K562 (cell line): ENCODE measurements at regions not wholly inside any gene's neighbourhood (a gene's known extent, or its start where the extent isn't known, plus 50 kb on each side); places are given as distances from the start of the nearest gene placed in this dataset.

Source experiments
- CUX1 ChIP-seq: fragments of 200-800 bp; sonication (Bioruptor generic); IDR thresholded peaks from 2 replicates; pipeline ENCODE4 v1.6.1; 2016; ENCODE audit warnings: missing genetic modification characterization, missing compliant biosample characterization
- KLF16 ChIP-seq: IDR thresholded peaks from 2 replicates; pipeline ENCODE4 v1.6.1; 2016; ENCODE audit warnings: antibody characterized with exemption
- MYBL2 ChIP-seq, 2 experiments: fragments of 450-650 bp in 1 of 2; sonication (generic) in 1 of 2; formaldehyde crosslinking in 1 of 2; IDR thresholded peaks; 2 replicates each; pipeline versions ENCODE4 v1.6.1 to v1.8.1; 2017 to 2022; ENCODE audit warnings: borderline replicate concordance in 1 of 2, inconsistent platforms in 1 of 2, low read depth in 1 of 2, mild to moderate bottlenecking in 1 of 2, missing genetic modification reagents in 1 of 2, moderate library complexity in 1 of 2
- TF ChIP-seq, protein P1 (sequence below), 3 experiments: IDR thresholded peaks in 2 of 3; conservative IDR thresholded peaks in 1 of 3; 2 replicates each; pipeline ENCODE4 v1.5.1; 2011 to 2012; ENCODE audit warnings: low read length in 3 of 3, mild to moderate bottlenecking in 3 of 3, control low read depth in 2 of 3, improper control_type of control experiment in 1 of 3, inconsistent platforms in 1 of 3, low read depth in 1 of 3, mixed read lengths in 1 of 3, moderate library complexity in 1 of 3; ENCODE audit not compliant: insufficient read depth in 2 of 3

GRCh38 chr14:21987937-21988336, 314.3 kb upstream of the OR4E1 start (continued):
- TF ChIP-seq CUX1 (CRISPR knock-in tag) (no peak), KLF16 (no peak), MYBL2 (IDR thresholded peaks at IDR 0.05; ENCODE audit: low read depth) (no peak), MYBL2 (CRISPR knock-in tag; IDR thresholded peaks at IDR 0.05; ENCODE audit: borderline replicate concordance) (no peak)
- TF ChIP-seq, protein P1, sequence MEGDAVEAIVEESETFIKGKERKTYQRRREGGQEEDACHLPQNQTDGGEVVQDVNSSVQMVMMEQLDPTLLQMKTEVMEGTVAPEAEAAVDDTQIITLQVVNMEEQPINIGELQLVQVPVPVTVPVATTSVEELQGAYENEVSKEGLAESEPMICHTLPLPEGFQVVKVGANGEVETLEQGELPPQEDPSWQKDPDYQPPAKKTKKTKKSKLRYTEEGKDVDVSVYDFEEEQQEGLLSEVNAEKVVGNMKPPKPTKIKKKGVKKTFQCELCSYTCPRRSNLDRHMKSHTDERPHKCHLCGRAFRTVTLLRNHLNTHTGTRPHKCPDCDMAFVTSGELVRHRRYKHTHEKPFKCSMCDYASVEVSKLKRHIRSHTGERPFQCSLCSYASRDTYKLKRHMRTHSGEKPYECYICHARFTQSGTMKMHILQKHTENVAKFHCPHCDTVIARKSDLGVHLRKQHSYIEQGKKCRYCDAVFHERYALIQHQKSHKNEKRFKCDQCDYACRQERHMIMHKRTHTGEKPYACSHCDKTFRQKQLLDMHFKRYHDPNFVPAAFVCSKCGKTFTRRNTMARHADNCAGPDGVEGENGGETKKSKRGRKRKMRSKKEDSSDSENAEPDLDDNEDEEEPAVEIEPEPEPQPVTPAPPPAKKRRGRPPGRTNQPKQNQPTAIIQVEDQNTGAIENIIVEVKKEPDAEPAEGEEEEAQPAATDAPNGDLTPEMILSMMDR (IDR thresholded peaks at IDR 0.05 in 2 of 3, conservative IDR thresholded peaks at IDR 0.05 in 1 of 3; ENCODE audit: insufficient read depth in 2 of 3, low read depth in 1 of 3, low read length in 3 of 3) = peak; percentile 42 to 66 (median 59); a peak in 5 of 6 replicates
